Fibroblast of lung (primary cell): ENCODE measurements at regions not wholly inside any gene's neighbourhood (a gene's known extent, or its start where the extent isn't known, plus 50 kb on each side); places are given as distances from the start of the nearest gene placed in this dataset.

ENCODE experiments used
- CTCF ChIP-seq, 2 donors: IDR thresholded peaks in 1 of 2; conservative IDR thresholded peaks in 1 of 2; 1 replicate in 1 of 2; 2 replicates in 1 of 2; pipeline ENCODE4 v1.5.1; 2011 to 2012; ENCODE audit warnings: low read length in 2 of 2, control low read depth in 1 of 2, inconsistent platforms in 1 of 2, low read depth in 1 of 2, mild to moderate bottlenecking in 1 of 2
- EZH2 ChIP-seq: IDR thresholded peaks from 2 replicates; pipeline ENCODE4 v1.5.1; 2012; ENCODE audit warnings: low read length, control low read depth, mild to moderate bottlenecking; ENCODE audit errors: missing control alignments

GRCh38 chr1:188715566-188715965, 1762.1 kb downstream of the BRINP3 start:
- no peak for TF ChIP-seq CTCF (conservative IDR thresholded peaks at IDR 0.05 in 1 of 2, IDR thresholded peaks at IDR 0.05 in 1 of 2; ENCODE audit: low read depth in 1 of 2, low read length in 2 of 2)
- no peak for TF ChIP-seq EZH2
